DMS79 treated with DMSO at 0.1 percent for 48 hours (cell line): ENCODE measurements at regions not wholly inside any gene's neighbourhood (a gene's known extent, or its start where the extent isn't known, plus 50 kb on each side); places are given as distances from the start of the nearest gene placed in this dataset.

Source experiments
- DNase-seq: peaks from one replicate; lab custom pipeline; 2025; lab: John Stamatoyannopoulos, UW

DNA sequence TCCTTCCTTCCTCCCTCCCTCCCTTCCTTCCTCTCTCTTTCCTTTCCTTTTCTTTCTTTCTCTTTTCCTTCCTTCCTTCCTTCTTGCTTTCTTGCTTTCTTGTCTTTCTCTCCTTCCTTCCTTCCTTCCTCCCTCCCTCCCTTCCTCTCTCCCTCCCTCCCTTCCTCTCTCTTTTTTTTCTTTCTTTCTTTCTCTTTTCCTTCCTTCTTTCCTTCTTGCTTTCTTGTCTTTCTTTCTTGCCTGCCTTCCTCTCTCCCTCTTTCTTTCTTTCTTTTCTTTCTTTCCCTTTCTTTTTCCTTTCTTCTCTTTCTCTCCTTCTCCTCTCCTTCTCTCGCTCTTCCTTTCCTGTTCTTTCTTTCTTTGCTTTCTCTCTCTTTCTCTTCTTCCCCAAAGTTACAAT lies 728.4 kb upstream of the ADAMTS5 start:
- DNase-seq, result no peak

- DNase-seq, result no peak
Observed at GRCh38 chr21:27694667-27695066, 727.8 kb upstream of the ADAMTS5 start.

DNA sequence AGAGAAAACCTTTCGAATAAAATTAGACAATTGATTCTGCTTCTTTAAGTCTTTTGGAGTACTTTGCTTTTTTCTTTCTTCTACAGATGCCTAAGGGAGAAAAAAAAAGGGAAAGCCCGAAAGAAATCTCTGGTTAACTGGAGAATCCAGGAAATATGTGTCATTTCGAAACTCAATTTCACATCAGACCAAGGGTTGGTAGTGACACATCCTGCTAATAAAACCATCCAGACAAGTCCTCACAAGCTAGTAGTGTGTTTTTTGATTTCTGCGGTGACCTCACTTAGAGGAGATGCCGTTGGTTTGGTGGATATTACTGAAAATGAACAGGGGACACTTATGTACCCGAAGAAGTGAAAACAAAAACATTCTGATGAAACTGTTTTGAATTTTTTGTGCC lies 726.5 kb upstream of the ADAMTS5 start:
- no peak for DNase-seq

GRCh38 chr21:27691516-27691915 lies 724.6 kb upstream of the ADAMTS5 start:
- DNase-seq, result no peak

GRCh38 chr21:27691006-27691405 lies 724.1 kb upstream of the ADAMTS5 start:
- no peak for DNase-seq

- no peak for DNase-seq
Observed at GRCh38 chr21:27690426-27690825, 723.5 kb upstream of the ADAMTS5 start.

GRCh38 chr21:27688773-27689172 lies 721.9 kb upstream of the ADAMTS5 start:
- no peak for DNase-seq

GRCh38 chr21:27683292-27683691 lies 716.4 kb upstream of the ADAMTS5 start:
- DNase-seq, result no peak

GRCh38 chr21:27681841-27682240 lies 715.0 kb upstream of the ADAMTS5 start:
- no peak for DNase-seq

GRCh38 chr21:27681038-27681437 lies 714.1 kb upstream of the ADAMTS5 start:
- no peak for DNase-seq

DNA sequence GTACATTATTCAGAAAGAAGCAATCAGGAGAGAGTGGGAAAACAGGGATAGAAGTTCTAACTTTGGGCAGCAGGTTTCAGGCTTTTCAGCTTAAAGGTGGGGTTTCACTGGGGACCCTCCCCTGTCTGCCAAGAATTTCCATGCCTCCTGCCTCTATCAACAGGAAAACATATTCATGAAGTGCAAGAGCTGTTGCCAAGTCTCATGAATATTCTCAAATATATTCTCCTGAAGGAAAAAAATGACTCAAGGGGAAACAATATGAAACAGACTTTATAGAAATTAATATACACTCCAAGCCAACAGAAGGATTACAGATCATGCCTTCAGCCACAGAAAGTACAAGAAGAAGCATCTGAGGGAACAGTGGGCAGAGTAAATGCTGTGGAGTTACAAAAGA lies 713.3 kb upstream of the ADAMTS5 start:
- DNase-seq, result no peak

- no peak for DNase-seq
Observed at GRCh38 chr21:27678511-27678910, 711.6 kb upstream of the ADAMTS5 start.

- DNase-seq, result no peak
Observed at GRCh38 chr21:27677546-27677945, 710.7 kb upstream of the ADAMTS5 start.

DNA sequence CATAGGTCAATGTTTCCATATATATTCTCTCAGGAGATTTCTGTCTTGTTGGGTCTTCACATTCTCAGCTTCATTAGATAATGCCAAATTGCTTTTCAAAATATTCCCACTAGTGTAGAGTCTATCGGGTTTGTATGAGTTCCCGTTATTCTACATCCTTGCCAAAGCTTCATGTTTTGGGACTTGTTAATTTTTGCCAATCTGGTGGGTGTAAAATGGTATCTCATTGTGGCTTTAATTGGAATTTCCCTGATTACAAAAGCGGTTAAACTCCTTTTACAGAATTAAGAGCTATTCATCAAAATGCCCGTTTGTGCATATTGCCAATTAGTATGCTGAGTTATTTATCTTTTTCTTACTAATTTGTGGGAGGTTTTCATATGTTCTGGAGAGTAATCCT lies 708.4 kb upstream of the ADAMTS5 start:
- DNase-seq, result no peak

- no peak for DNase-seq
Observed at GRCh38 chr21:27674041-27674615, 707.2 kb upstream of the ADAMTS5 start.

DNA sequence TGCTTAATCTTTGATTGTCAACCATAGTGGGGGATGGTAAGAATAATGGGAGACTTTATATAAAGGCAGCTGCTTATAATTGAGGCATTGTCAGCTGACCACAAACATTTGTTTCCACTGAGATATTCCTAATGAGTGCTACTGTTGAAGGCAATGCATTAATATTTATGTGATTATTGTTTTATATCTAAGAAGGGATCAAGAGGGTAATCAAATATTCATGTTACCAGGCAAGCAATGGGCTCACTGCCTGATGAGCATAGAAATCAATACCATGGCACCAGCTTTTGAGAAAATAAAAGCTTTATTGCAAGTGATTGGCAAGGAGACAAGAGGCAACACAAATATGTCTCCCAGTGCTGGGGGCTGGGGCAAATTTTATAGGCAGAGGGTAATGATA lies 706.7 kb upstream of the ADAMTS5 start:
- DNase-seq, result no peak

DNA sequence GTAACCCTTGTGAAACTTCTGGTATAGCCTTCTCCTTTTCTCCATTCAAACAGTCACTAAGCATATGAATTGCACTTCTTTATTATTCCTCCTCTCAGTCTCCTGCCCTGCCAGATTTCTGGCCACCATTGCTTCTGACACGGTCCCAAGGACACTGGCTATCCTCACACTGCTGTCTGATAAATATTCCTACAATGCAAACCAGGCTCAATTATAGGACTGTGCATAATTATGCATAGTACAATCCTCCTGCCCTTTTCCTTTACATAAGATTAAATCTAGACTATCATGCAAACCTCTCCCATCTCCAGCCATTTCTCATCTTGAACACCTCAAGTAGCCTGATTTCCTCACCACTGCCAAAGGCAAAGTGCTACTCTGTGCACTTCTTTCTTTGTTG lies 704.3 kb upstream of the ADAMTS5 start:
- DNase-seq, result no peak

- DNase-seq, result no peak
Observed at GRCh38 chr21:27653481-27653880, 686.6 kb upstream of the ADAMTS5 start.

DNA sequence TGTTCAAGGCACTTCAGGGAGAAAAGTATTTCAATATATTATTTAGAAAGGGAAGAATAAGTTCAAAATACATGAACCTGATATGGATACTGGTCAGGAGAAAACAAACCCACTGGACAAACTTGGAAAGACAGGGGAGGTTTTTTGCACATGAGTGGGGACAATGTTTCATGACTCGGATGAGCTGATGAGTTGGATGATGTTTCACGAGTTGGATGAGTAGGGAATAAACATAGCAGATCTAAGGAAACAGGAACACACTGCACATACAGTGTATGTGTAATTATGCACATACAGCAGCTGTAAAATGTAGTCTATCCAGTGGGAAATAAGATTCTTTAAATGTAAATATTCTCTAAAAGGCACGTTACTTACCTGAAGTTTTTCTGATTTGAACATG lies 682.9 kb upstream of the ADAMTS5 start:
- no peak for DNase-seq

GRCh38 chr21:27649323-27649722 lies 682.4 kb upstream of the ADAMTS5 start:
- DNase-seq, result no peak

- DNase-seq, result no peak
Observed at GRCh38 chr21:27648560-27648959, 681.7 kb upstream of the ADAMTS5 start.

GRCh38 chr21:27647921-27648320 lies 681.0 kb upstream of the ADAMTS5 start:
- no peak for DNase-seq

- no peak for DNase-seq
Observed at GRCh38 chr21:27647401-27647800, 680.5 kb upstream of the ADAMTS5 start.

DNA sequence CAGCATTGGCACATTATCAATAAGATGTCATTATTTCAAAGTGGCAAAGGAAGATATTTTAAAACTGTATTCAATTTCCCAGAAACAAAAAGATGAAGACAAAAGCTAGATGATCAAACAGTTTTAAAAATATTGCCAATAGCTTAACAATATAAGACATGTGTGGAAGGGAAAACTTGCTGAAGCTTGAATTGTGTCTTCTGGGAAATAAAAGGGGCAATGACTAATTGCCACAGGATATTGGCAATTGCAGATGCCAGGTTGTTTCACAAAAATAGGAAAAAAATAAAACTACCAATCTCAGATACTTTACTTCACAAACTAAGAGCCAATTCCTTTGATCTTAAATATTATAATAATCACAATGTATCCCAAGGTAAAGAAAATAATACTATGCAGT lies 679.8 kb upstream of the ADAMTS5 start:
- DNase-seq, result no peak

- DNase-seq, result no peak
Observed at GRCh38 chr21:27646056-27646455, 679.2 kb upstream of the ADAMTS5 start.
